GM04504 (cell line): ENCODE measurements at regions not wholly inside any gene's neighbourhood (a gene's known extent, or its start where the extent isn't known, plus 50 kb on each side); places are given as distances from the start of the nearest gene placed in this dataset.

ENCODE experiments used
- DNase-seq: peaks from one replicate; pipeline ENCODE4 v3.0.0-alpha.2; 2012; ENCODE audit warnings: low read depth

GRCh38 chr12:45669792-45670191, 59.7 kb upstream of the ARID2 start:
- no peak for DNase-seq

DNA sequence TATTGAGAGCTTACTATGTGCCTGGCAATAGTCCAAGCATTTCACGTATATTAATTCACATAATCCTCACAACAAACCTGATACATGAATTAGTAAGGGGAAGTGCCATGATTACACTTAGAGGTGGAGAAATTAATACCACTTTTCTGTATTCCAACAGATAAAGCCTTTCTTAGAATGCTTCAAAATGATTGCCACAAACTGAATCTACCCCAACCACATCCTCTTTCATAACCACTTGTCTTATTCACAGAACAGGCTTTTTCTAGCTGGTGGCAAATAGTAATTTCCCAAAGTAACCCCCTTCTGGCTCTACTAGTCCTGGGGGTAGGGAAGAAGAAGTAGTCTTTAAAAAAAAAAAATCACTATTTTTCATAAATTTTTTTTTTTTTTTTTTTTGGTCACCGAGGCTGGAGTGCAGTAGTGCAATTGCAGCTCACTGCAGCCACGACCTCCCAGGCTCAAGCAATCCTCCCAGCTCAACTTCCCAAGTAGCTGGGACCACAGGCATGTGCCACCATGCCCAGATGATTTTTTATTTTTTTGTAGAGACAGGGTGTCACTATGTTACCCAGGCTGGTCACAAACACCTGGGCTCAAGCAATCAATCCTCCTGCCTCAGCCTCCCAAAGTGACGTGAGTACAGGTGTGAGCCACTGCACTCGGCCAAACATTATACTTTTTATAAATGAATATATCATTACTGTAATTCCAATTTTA, 59.0 kb upstream of the ARID2 start:
- no peak for DNase-seq

GRCh38 chr12:45671254-45671653, 58.3 kb upstream of the ARID2 start:
- peak; percentile 38 for DNase-seq

DNA sequence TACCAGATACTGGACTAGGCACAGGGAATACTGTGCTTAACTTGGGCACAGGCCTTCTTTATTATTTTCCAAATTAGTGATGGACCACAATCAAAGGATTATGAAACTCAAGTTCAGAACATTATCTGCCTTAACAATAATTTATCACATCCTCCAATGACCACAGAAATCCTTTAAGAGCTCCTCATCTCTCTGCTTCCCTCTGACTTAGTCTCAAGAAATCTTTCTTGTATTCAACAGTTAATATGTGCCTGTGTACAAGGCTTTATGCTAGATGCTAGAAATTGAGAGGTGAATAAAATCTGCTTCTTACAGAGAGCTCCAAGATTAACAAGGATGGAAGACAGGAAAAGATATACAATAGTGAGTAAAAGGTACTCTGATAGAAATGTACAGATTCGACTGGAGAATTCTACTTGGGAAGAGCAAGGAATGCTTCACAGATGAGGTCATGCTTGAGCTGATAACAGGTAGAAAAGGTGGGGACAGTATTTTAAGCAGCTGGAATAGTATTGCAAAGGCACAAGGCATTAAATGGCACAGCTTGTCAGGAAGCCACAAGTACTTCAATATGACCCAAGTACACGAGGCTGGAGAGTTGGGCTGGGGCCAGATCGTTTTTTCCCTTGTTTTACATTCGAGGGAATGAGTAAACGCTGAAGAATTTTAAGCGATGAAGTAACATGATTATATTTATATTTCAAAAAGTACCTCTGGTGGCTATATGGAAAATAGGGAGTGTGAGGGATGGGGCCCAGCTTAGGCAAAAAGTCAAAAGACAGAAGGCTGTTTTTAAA, 55.1 kb upstream of the ARID2 start:
- DNase-seq: peak; percentile 77

DNA sequence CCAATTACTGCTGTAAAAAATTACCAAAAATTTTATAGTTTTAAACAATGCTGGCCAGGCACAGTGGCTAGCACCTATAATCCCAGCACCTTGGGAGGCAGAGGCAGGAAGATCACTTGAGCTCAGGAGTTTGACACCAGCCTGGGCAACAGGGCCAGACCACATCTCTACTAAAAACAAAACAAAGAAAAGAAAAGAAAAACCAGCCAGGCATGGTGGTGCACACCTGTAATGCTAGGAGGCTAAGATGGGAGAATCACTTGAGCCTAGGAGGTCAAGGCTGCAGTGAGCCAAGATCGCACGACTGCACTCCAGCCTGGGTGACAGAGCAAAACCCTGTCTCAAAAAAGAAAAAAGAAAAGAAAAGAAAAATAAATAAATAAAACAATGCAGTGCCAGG, 54.0 kb upstream of the ARID2 start:
- DNase-seq: no peak
